ENCODE measurements at regions not wholly inside any gene's neighbourhood (a gene's known extent, or its start where the extent isn't known, plus 50 kb on each side); places are given as distances from the start of the nearest gene placed in this dataset.

GRCh38 chr16:6111390-6111789 lies 1013.8 kb upstream of the EEF2KMT start:
- POLR2A ChIA-PET (ENCODE audit: unreplicated experiment) = no interaction called here
- Histone ChIP-seq H3K4me3 (ENCODE audit: insufficient read depth, low read depth, low read length) (no peak overlapping the region), H3K27ac (ENCODE audit: insufficient read depth, low read length) (no peak overlapping the region), H3K23ac (ENCODE audit: low read depth, low read length) (no peak overlapping the region), H4K20me1 (ENCODE audit: insufficient read depth, low read length) (no peaks in the 10 kb centered on the region), H3K9ac (ENCODE audit: low read depth, low read length) (no peak overlapping the region), H3K36me3 (ENCODE audit: control insufficient read depth, insufficient read depth, low read length) (no peaks in the 10 kb centered on the region), H3K27me3 (ENCODE audit: control insufficient read depth, insufficient read depth, low read length) (no peaks in the 10 kb centered on the region), H3K18ac (ENCODE audit: low read depth, low read length) (no peak overlapping the region), H3K9me3 (ENCODE audit: control insufficient read depth, insufficient read depth, low read length) (peaks cover 2% of the 10 kb centered on the region), H4K8ac (ENCODE audit: low read depth in 2 of 2, low read length in 2 of 2) (no peak overlapping the region), H3K56ac (ENCODE audit: extremely low read depth, insufficient read depth, low read length) (no peak overlapping the region), H3K14ac (replicated peaks; ENCODE audit: low read depth, low read length) (no peak overlapping the region), H2BK15ac (ENCODE audit: low read depth, low read length) (no peak overlapping the region), H3K9me1 (ENCODE audit: insufficient read depth, low read length) (no peaks in the 10 kb centered on the region), H2BK20ac (ENCODE audit: low read depth, low read length) (no peak overlapping the region), H2BK5ac (ENCODE audit: low read depth, low read length, poor library complexity, severe bottlenecking) (no peak overlapping the region), H2AFZ (replicated peaks; ENCODE audit: low read length, poor library complexity) (no peak overlapping the region), H2BK120ac (ENCODE audit: low read depth, low read length) (no peak overlapping the region), H2AK9ac (replicated peaks; ENCODE audit: low read depth, low read length, poor library complexity) (no peak overlapping the region), H4K91ac (ENCODE audit: insufficient read depth, low read depth, low read length) (no peak overlapping the region), H3K4me2 (ENCODE audit: low read depth, low read length) (no peak overlapping the region), H3K4me1 (ENCODE audit: control insufficient read depth, insufficient read depth, low read length) (no peaks in the 10 kb centered on the region), H2AK5ac (ENCODE audit: low read depth, low read length) (no peak overlapping the region), H3K79me1 (ENCODE audit: low read depth in 1 of 2, low read length in 2 of 2) (no peaks in the 10 kb centered on the region), H4K5ac (ENCODE audit: low read depth, low read length) (no peak overlapping the region), H3K4ac (ENCODE audit: low read depth, low read length) (no peak overlapping the region)
- ATAC-seq (ENCODE audit: low read depth) (no peak), DNase-seq (no peak)
- in situ Hi-C loops (cut with MboI; ENCODE audit: low sequenced_read_pairs) (no loop called here), dilution Hi-C loops (cut with HindIII; ENCODE audit: low sequenced_read_pairs, unreplicated experiment) (no loop called here), intact Hi-C loops (cut with micrococcal nuclease) (no loop called here)
- no peak for TF ChIP-seq MAZ (IDR thresholded peaks at IDR 0.05; ENCODE audit: borderline replicate concordance, low read depth, low read length)
- TF ChIP-seq RFX5 (IDR thresholded peaks at IDR 0.05; ENCODE audit: low read depth, low read length) = no peak
- TF ChIP-seq MAFK (IDR thresholded peaks at IDR 0.05; ENCODE audit: low read depth, low read length) = no peak
- no peak for TF ChIP-seq CEBPB (IDR thresholded peaks at IDR 0.05; ENCODE audit: low read depth, low read length)
- TF ChIP-seq MXI1 (IDR thresholded peaks at IDR 0.05; ENCODE audit: borderline replicate concordance, low read depth, low read length) = no peak
- no peak for TF ChIP-seq SMC3 (IDR thresholded peaks at IDR 0.05; ENCODE audit: low read depth, low read length)
- no peak for TF ChIP-seq USF2 (IDR thresholded peaks at IDR 0.05; ENCODE audit: low read depth, low read length)
- no peak for TF ChIP-seq POLR2A (IDR thresholded peaks at IDR 0.05; ENCODE audit: low read depth, low read length)
- no peak for TF ChIP-seq CTCF (conservative IDR thresholded peaks at IDR 0.05; ENCODE audit: low read depth, low read length)
- TF ChIP-seq CHD1 (IDR thresholded peaks at IDR 0.05; ENCODE audit: low read depth, low read length) = no peak
- TF ChIP-seq RCOR1 (IDR thresholded peaks at IDR 0.05; ENCODE audit: insufficient replicate concordance, low read length) = no peak
- TF ChIP-seq FOS (IDR thresholded peaks at IDR 0.05; ENCODE audit: low read depth, low read length) = no peak
- no peak for TF ChIP-seq BHLHE40 (IDR thresholded peaks at IDR 0.05; ENCODE audit: low read depth, low read length)
- TF ChIP-seq RAD21 (IDR thresholded peaks at IDR 0.05; ENCODE audit: low read length) = no peak
- no peak for TF ChIP-seq NFE2L2 (IDR thresholded peaks at IDR 0.05; ENCODE audit: low read depth, low read length)
- BruUV-seq (replicated peaks) = no TSS peak
- WGBS, 2 experiments (ENCODE audit: extremely low coverage in 2 of 2, insufficient read length in 1 of 2) = no CpG with 5 or more reads among the region's 1 CpG
- CTCF ChIA-PET = no interaction called here
